Neural cell (in vitro differentiated cells): ENCODE measurements at regions not wholly inside any gene's neighbourhood (a gene's known extent, or its start where the extent isn't known, plus 50 kb on each side); places are given as distances from the start of the nearest gene placed in this dataset.

Experiments used
- EZH2 ChIP-seq: fragments of 200-600, 300-800 bp; shearing (Covaris generic), sonication (generic); IDR thresholded peaks from 2 replicates; pipeline ENCODE4 v1.6.1; 2014; ENCODE audit warnings: antibody characterized with exemption, low read length, borderline replicate concordance, mild to moderate bottlenecking; ENCODE audit not compliant: insufficient read depth, poor library complexity, severe bottlenecking
- TF ChIP-seq, protein P1 (sequence below): fragments of 450-650 bp; IDR thresholded peaks from 2 replicates; pipeline ENCODE4 v1.5.1; 2014; ENCODE audit warnings: antibody characterized with exemption, mild to moderate bottlenecking, moderate library complexity; ENCODE audit not compliant: poor library complexity, severe bottlenecking

DNA sequence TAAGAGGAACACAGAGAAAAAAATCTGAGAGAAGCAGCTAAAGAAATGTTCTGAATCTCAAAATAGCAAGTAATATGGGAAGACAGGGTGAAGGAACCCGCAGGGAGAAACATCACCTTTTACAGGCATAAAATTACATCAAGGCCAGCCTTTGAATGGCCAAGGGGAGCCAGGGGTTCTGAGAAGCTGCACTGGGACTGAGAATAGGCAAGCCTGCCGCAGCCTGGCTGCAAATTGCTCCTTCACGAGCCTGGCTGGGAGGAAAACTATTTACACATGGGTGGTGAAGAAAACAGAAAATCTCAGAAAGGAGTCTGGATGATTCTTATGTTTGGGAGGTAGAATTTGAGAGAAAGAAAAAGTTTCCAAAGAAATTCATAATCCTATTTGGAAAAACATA, 74.5 kb upstream of the QRFPR start:
- TF ChIP-seq, protein P1, sequence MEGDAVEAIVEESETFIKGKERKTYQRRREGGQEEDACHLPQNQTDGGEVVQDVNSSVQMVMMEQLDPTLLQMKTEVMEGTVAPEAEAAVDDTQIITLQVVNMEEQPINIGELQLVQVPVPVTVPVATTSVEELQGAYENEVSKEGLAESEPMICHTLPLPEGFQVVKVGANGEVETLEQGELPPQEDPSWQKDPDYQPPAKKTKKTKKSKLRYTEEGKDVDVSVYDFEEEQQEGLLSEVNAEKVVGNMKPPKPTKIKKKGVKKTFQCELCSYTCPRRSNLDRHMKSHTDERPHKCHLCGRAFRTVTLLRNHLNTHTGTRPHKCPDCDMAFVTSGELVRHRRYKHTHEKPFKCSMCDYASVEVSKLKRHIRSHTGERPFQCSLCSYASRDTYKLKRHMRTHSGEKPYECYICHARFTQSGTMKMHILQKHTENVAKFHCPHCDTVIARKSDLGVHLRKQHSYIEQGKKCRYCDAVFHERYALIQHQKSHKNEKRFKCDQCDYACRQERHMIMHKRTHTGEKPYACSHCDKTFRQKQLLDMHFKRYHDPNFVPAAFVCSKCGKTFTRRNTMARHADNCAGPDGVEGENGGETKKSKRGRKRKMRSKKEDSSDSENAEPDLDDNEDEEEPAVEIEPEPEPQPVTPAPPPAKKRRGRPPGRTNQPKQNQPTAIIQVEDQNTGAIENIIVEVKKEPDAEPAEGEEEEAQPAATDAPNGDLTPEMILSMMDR, result no peak
- no peak for TF ChIP-seq EZH2
